ENCODE measurements at regions not wholly inside any gene's neighbourhood (a gene's known extent, or its start where the extent isn't known, plus 50 kb on each side); places are given as distances from the start of the nearest gene placed in this dataset.

DNA sequence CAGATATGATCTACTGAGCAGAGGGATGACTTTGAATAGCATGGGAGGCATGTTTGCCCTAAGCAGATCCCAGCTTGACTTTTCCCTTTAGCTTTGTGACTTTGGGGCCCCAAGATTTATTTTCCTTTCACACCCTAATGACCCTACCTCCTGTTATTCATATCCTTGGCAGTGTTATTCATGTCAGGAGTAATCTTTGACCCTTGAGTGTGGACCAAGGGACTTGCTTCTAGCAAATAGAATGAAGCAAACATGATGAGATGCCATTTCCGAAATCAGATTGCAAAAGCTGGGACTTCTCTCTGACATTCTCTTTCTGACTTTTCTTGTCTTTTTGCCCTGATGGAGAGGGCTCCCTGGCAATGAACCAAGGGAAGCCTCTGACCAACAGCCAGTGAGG lies 415.4 kb upstream of the PROK2 start:
- DNase-seq (ENCODE audit: low spot score) = no peak

DNA sequence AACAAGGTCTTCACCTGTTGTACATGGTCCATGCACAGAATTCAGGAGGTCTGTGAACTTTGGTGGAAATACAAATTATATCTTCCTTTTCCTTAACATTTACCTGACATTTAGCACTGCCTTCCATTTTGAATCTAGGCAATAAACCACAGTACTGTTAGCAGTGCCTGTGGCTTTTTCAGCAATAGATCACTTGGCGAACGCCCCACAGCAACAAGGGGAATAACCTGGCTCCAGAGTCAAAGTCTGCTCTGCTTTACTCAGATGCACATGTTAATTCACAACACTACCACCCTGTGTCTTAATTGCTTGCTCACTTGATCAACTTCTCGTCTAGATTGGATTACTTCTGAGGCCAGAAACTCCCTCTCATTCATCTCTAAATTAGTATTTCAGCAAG lies 414.6 kb upstream of the PROK2 start:
- no peak for DNase-seq (ENCODE audit: low spot score)

DNA sequence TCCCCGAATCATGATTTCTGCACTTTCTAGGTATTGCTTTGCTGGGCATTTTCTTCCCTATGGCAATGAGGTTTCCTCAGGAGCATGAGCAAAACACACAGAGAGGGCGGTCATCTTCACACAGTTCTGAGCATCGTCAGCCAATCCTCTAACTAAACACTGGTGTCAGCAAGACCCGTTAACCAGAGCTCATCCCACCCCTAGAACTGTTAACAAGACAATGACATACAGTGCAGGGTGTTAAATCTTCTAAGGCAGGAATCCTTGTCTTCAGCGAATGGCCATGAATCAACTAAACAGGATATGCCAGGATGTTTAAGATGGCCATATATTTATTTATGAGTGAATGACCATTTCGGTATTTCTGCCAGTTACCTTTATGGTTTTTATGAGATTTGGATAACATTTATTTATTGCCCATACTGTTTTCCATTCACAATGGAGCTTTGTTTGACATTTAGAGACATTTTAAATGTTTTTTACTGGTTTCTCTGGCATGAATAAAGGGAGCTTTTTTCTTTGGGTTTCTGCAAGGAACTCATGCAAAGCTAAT lies 411.5 kb upstream of the PROK2 start:
- DNase-seq (ENCODE audit: low spot score) = no peak

DNA sequence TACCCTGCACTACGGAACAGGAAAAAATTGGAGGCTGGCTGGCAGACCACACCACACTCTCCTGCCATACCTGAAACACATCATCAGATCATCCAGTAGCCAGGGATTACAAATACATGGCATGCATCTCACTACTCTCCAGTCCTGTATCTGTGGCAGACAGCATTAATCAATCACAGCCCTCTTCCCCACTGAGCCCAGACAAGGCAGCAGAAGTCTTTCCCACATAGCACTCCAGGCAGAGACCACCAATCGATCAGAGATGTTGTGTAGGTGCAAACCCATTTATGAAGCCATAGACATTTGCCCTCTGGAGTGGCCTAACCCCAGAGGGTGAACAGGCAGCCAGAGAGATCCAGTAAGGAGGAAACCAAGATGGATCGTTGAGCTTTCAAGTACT lies 410.9 kb upstream of the PROK2 start:
- no peak for DNase-seq (ENCODE audit: low spot score)

DNA sequence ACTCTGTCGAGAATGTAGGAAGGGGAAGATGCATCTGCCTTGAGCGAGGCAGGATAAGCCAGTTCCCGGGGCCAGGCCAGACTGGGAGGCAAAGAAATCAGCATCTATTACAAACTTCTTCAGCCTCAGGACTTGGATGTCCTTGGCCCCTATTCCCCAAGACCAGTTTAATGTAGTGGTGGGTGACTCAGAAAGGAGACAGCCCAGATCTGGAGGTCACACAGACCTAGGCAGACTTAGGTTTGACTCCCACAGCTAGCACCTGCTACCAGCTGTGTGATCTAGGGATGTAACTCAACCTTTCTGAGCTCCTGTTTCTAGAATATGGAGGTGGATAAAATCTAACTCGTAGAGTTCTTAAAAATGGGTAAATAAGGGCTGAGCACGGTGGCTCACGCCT lies 409.5 kb upstream of the PROK2 start:
- DNase-seq (ENCODE audit: low spot score) = no peak

DNA sequence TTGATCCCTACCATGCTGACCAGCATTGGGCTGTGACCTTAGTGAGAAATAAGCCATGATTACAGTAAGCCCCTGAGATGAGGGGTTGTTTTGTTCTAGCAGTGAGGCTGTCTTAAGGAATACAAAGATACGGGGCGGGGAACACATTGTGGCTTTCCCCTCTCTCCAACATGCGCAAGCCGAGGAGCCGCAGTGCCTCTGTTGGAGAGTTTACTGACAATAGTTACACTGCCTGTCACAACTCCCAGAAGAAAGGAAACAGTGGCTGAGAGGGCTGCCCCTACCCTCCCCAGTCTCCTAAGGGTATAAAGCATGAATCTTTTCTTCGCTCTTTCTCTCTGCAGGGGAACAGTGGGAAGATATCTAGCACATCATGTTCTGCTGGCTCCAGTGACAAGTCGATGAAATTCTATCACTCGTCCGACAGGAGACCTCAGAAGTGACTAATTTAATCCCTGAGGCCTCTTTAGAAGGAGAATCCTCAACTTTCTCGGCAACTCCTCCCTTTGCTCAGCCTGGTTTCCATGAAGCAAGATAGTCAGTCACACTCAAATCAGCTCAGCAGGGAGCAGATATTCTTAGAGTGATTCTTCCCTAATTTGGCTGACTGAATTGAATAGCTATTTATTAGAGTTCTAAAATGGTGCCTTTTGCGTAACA lies 409.0 kb upstream of the PROK2 start:
- no peak for DNase-seq (ENCODE audit: low spot score)

DNA sequence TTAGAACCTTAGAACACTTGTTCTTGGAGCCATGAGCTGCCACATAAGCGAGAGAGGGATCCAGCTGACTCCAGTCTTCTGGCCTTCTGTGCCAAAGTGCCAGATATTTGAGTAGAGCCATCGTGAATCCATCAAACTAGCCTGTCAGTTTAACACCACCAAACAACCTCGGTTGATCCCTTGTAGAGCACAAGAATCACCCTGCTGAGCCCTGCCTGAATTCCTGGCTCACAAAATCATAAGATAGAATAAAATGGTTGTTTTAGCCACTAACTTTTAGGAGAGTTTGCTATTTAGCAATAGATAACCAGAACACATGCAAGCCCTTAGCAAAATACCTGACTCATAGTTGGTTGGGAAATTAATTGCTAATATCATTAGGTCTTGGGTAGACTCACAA lies 407.6 kb upstream of the PROK2 start:
- DNase-seq (ENCODE audit: low spot score) = no peak

DNA sequence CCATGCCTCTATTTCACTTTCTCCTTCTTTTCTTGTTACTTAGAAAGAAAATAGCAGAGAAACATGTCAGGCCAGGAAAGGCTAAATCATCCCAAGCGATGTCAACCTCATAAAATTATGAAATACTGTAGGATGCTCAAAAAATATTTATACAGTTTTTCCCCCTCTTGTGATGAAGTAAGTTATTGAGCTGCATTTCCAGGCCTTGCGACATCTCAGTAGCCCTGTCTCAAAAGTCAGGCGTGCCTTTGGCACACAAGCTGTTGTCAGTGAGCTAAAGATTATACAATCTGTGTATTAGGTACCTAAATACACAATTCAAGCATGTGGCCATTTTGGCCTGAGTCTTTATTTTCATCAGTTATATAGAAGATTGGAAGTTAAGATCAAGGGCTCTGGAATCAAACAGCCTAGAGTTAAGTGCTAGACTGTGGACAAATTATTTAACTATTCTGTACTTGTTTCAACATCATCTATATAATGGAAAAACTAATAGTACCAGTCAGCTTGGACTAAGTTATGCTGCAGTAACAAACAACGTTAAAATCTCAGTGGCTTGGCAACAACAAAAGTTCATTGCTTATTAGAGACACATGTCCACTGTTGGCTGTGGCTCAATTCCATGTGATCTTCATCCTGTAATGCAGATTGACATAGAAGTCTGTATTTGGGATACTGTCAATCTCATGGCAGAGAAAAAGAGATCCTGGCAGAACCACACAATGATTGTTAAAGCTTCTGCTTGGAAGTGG lies 406.4 kb upstream of the PROK2 start:
- no peak for DNase-seq (ENCODE audit: low spot score)

DNA sequence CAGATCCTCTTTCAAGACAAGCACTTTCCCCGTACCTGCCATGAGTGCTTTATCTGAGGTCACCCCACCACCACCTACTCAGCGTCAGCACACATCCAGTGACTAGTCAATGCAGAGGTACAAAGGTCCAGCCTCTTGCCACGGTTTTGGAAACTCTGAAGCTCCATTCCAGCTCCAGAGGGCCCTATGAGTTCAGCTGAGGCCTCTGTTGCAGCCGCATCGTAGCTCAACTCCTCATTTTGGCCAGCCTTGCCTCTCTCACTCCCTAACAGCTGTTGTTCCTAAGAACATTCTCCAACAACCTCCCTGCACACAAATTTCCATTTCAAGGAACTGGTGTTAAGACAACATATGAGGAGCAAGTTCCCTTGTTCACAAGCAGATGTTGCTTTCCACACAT lies 405.1 kb upstream of the PROK2 start:
- no peak for DNase-seq (ENCODE audit: low spot score)

DNA sequence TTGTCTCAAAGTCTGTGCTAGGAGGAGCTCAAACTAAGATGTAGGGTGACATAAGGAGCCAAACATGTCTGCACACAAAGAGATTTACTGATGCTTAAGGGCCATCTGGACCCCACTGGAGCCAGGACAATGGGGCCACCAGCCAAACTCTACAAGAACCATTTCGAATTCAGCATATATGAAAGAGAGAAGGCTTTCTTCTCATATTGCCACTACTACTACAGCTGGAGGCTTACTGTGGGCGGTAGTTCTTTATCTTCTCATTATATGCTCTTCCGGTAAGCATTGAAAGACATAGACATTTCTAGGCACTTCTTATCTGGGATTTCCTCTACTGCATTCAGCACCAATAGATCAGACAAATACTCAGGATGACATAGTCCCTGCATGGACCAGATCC lies 404.4 kb upstream of the PROK2 start:
- DNase-seq (ENCODE audit: low spot score) = no peak

DNA sequence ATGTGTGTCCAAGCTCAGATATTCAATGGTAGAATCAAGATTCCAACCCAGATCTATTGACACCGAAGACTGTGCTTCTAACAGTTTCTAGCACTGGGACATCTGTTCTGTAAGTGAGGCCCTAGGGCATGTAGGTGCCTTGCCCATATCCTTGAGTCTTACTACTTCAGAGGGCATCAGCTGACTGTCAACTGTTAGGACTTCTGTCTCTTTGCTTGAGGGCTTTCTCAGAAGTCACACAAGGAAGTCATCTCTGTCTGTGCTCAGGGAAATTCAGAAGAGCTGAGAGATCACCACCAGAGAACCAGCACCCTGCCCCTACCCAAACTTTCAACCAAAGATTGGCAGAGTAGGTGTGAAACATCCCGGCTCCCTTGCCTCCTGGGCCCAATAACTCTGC lies 403.6 kb upstream of the PROK2 start:
- no peak for DNase-seq (ENCODE audit: low spot score)

DNA sequence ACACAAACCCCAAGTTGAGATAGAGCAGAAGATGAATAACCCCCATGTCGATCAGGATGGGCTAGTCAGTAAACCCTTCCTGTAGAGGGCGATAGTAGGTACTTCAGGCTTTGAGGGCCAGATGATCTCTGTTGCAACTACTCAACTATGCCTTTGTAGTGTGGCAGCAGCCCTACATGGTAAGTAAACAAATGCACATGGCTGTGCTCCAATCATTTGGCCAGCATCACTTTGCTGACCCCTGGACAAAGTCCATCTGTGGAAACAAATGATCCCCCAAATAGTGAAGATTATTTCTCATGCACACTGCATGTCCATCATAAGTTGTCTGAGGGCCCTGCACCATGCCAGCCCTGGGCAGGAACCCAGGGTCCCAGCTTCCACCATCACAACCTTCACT lies 402.2 kb upstream of the PROK2 start:
- DNase-seq (ENCODE audit: low spot score) = no peak

DNA sequence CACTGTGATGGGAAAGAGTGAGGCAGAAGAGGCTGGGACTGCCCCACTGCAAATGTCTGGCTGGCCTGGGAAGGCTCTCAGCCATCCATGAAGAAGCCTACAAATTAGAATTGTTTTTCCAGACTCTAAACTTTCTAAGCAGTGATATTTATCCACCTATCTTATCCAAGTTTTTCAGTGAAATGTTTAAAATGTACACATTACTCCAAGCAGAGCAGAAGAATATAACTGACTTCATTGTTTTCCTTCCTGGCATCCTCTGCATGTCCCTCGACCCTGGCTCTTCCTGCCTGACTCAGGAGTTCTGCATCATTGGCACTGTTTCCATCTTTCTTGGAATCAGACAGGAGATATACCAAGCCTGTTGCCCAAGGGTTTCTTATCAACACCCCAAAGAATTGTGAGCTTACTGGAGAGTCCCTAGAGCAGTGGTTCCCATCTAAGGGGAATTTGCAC lies 401.5 kb upstream of the PROK2 start:
- DNase-seq (ENCODE audit: low spot score) = no peak

DNA sequence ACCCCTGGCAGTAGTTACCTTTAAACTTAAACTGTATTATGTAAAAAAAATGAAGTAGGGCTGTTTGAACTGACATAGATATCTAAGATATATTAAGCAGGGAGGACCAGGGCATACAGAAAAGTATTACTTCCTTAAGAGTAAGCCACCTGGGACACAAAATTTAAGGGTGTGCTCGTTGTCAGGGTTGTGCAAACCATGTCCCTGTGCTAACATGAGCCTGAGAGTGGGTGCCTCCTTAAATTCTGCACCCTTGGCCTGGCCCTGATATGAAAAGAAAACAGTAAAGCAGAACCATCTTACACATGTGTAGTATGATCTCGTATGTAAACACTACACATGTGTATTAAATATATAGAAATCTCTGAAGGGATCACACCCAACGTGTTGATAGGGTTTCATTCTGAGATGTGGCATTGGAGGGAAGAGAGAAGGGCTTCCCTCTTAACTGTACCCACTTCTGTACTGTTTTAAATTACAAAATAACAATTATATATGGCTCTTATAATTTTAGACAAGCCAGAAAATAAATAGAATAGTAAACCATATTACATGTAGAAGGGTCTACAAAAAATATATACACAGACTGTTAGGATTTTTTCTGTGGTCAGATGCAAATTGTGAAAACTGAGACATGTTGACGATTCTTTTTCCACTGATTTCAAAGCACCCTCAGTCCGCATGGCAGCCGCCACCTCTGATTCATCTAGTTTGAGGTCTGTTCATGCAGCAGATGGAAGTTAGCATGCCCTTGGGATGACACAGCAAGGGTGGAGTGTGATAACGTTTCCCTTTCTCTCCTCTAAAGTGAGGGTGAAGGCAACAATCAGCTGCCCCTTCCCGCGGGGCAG lies 400.8 kb upstream of the PROK2 start:
- peak; percentile 65 for DNase-seq (ENCODE audit: low spot score)

DNA sequence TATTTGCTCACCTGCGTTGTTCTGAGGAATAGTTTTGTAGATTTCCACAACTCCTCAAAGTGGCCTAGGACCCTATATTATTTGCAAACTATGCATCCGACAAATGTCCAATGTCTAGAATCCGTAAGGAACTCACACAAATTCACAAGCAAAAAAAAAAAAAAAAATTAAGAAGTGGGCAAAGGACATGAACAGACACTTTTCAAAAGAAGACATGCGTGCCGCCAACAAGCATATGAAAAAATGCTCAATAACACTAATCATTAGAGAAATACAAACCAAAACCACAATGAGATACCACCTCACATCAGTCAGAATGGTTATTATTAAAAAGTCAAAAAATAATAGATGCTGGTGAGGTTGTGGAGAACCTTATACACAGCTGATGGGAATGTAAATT lies 398.5 kb upstream of the PROK2 start:
- no peak for DNase-seq (ENCODE audit: low spot score)

DNA sequence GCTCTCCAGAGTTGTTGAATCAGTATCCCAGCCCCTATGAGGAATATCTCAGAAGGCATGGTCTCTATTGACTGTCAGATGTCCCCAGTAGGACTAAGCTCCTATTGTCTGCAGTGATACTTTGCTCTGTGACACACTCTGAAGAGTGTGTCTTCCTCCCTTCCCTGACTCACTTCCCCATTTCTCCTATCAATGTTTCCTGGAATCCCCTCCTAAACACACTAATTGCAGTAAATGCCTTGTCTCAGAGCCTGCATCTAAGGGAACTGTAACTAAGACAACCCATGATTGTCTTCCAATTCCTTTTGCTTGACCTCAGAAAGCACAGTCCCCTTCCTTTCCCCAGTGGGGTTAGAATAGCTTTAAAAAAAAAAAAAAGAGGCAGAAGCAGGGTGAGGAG lies 397.3 kb upstream of the PROK2 start:
- no peak for DNase-seq (ENCODE audit: low spot score)

DNA sequence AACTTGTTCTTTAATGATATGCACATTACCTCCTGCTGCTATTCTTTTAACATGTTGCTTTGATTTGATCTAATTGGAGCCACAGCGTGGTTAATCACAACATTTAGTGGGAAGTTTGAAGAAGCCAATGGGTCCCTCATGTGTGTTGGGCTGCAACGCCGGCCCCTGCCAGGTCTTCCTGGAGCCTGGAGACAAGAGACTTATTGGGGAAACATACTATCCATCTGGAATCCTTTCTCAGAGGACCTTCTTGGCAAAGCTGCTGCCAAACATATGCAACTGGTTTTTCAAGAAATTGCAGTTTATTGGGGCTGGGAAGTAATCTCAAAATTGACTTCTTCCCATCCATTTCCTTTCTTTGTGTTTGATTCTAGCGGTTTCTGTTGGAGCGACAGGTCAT lies 396.3 kb upstream of the PROK2 start:
- no peak for DNase-seq (ENCODE audit: low spot score)

DNA sequence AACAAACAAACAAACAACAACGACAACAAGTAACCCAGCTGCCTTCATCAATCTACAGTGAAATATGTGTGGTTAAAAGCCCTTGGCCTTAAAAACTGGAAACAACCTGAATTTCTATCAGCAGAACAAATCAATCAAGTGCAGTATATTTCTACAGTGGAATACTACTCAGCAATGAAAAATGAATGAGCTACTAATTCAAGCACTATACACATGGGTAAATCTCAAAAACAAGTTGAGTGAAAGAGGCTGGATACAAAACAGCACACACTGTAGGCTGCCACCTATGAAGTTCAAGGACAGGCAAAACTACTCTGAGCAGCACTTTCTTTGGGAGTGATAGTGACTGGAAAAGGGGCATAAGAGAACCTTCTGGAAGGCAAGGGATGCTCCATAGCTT lies 395.5 kb upstream of the PROK2 start:
- DNase-seq (ENCODE audit: low spot score) = no peak

DNA sequence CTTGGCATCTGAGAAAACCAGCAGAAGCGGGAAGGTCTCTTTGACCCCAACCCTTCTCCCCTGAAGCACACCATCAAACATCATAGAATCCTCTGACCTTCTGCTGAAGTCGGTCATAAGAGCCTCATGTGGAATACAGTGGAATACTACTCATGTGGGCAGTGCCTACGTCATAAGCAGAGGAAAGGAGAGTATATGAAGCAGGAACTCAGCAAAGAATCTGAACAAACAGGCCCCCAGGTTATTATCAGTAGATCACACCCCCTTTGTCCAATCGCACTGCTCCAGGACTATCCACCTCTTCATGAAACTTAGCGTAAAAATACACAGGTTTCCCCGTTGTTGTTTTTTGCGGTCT lies 394.1 kb upstream of the PROK2 start:
- no peak for DNase-seq (ENCODE audit: low spot score)

DNA sequence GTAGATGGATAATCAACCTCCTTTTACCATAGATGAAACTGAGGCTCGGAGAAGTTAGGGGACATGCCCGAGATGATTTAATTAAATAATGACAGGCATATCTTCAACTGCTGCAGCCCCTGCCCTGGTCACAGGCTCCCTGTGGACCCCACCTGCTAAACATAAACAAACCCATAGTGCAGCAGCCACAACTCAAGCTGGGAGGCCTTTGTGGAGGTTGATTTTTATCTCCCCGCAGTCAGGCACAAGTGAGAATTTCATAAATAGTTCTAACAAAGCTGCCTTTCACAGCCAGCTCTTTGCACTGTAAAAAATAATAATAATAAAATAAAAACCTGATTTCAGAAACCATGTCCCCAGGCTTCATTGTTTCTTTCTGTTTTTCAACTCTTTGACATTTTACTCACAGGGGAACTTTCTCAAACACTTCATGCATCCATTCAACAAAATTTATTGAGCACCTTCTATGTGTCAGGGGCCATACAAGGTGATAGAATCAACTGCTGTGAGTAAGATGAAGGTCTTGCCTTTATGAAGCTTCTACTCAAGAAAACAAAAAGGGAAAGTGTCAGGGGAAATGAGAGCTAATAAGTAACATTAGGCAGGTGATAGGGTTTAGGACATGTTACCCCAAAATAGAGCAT lies 393.6 kb upstream of the PROK2 start:
- no peak for DNase-seq (ENCODE audit: low spot score)

DNA sequence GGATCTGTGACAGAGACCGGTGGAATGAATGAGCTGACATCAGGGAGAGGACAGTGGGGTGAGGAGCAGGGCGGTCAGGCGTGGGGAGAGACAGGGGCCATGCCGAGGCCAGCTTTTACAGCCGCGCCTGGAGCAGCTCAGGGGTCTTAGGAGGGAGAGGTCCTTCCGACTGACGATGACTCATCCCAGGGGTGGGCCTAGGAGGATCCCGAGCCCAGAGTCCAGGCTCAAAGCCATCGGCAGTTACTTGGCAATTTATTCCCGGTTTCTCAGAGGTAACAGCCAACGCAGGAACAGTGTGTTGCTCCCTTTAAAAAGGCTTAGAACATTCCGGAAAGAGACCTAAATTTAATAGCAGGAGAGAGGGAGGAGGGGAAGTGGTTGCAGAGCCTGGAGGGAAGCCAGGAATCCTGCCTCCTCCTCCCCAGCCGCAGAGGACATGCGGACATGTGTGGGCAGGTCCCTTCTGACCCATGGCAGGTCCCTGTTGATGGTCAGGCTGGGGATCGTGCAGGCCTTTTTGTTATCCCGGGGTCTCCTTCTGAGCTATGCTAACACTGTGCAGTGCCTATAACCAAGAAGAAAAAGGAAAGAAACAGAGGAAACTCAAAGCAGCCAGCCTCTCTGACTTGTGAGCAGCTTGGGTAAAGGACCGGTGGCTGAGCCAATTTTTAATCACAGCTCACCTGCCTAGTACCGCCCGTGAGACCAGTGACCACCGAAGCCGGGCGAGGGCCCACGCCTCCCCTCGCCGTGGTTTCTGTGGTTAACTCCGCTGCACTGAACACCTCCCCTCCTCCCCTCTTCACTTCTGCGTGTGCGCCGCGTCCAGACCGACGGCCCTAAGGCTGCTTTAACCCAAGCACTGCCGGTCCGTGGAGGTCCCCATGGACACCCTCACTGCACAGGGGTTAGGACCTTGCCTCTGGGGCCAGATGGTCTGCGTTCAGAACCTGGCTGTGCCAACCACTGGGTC lies 392.4 kb upstream of the PROK2 start:
- peak; percentile 37 for DNase-seq (ENCODE audit: low spot score)
